GM12878 (cell line): ENCODE measurements at regions not wholly inside any gene's neighbourhood (a gene's known extent, or its start where the extent isn't known, plus 50 kb on each side); places are given as distances from the start of the nearest gene placed in this dataset.

Experiments used
- ATAC-seq: fragments of 200-7000 bp; cut with Tn5 transposase; 3 replicates; pipeline ENCODE4 v1.9.1; 2020; ENCODE audit warnings: mild to moderate bottlenecking, moderate library complexity
- BruUV-seq: library from RNA; stranded (reverse); fragments of 400-500 nt; replicated peaks from 2 replicates; lab custom pipeline; 2021; lab: Mats Ljungman, UMichigan
- CTCF ChIA-PET: fragments of 300-600 bp; sonication (Branson Sonifier 250); formaldehyde crosslinking; extraction: SDS; loops from one replicate; lab custom pipeline; 2021; ENCODE audit warnings: inconsistent platforms; lab: Yijun Ruan, JAX
- POLR2A ChIA-PET: fragments of 350-600 bp; formaldehyde crosslinking; extraction: SDS; loops from one replicate; lab custom pipeline; 2021; ENCODE audit warnings: inconsistent platforms; lab: Charles Lee
- RAD21 ChIA-PET: fragments of 300-600 bp; sonication (Branson Sonifier 250); formaldehyde crosslinking; loops from one replicate; lab custom pipeline; 2023; ENCODE audit warnings: antibody characterized with exemption; ENCODE audit not compliant: unreplicated experiment; lab: Charles Lee
- SMC1A ChIA-PET: fragments of 300-600 bp; sonication (Branson Sonifier 250); formaldehyde crosslinking; loops from one replicate; lab custom pipeline; 2023; ENCODE audit not compliant: unreplicated experiment, uncharacterized antibody; lab: Charles Lee
- DNase-seq: peaks from one replicate; pipeline ENCODE4 v3.0.0-alpha.2; 2011; ENCODE audit warnings: low read depth, low spot score
- FAIRE-seq: peaks from 3 replicates; lab custom pipeline; 2011; peaks lifted over from hg19 to GRCh38; lab: Jason Lieb, UNC
- H2AFZ ChIP-seq: 2 replicates; pipeline ENCODE4 v1.6.0; 2011; ENCODE audit warnings: low read depth, low read length, control low read depth; ENCODE audit not compliant: control insufficient read depth
- H3K27ac ChIP-seq: 2 replicates; pipeline ENCODE4 v1.5.1; 2011; ENCODE audit warnings: control low read depth; ENCODE audit not compliant: control insufficient read depth, insufficient read depth
- H3K27me3 ChIP-seq, 2 experiments: replicated peaks in 1 of 2; 2 replicates each; pipeline versions ENCODE4 v1.6.0 to v1.6.1; 2011; ENCODE audit warnings: low read length in 1 of 2; ENCODE audit not compliant: control insufficient read depth in 2 of 2, insufficient read depth in 2 of 2
- H3K36me3 ChIP-seq, 2 experiments: 2 replicates each; pipeline ENCODE4 v1.5.1; 2011; ENCODE audit warnings: low read length in 1 of 2; ENCODE audit not compliant: control insufficient read depth in 2 of 2, insufficient read depth in 2 of 2
- H3K4me1 ChIP-seq: 2 replicates; pipeline ENCODE4 v1.6.1; 2011; ENCODE audit warnings: mild to moderate bottlenecking, low read length, moderate library complexity, mixed read lengths; ENCODE audit not compliant: control insufficient read depth, insufficient read depth
- H3K4me2 ChIP-seq: 2 replicates; pipeline ENCODE4 v1.6.0; 2011; ENCODE audit warnings: control low read depth; ENCODE audit not compliant: control insufficient read depth, insufficient read depth
- H3K4me3 ChIP-seq: fragments of 200-600 bp; sonication (generic); 2 replicates; pipeline ENCODE4 v1.5.1; 2016
- H3K79me2 ChIP-seq: 2 replicates; pipeline ENCODE4 v1.6.0; 2011; ENCODE audit warnings: low read length; ENCODE audit not compliant: control insufficient read depth, insufficient read depth
- H3K9ac ChIP-seq: 2 replicates; pipeline ENCODE4 v1.8.0; 2011; ENCODE audit warnings: low read length, control low read depth, mixed read lengths; ENCODE audit not compliant: control insufficient read depth, insufficient read depth
- H3K9me3 ChIP-seq: replicated peaks from 3 replicates; pipeline ENCODE4 v1.5.1; 2011; ENCODE audit warnings: mild to moderate bottlenecking, low read length; ENCODE audit not compliant: control insufficient read depth, insufficient read depth
- H4K20me1 ChIP-seq: 2 replicates; pipeline ENCODE4 v1.6.0; 2011; ENCODE audit not compliant: control insufficient read depth, insufficient read depth
- CHD1 ChIP-seq: IDR thresholded peaks from 2 replicates; pipeline ENCODE4 v1.6.1; 2012; ENCODE audit warnings: low read depth, low read length, improper control_type of control experiment
- CREM ChIP-seq: IDR thresholded peaks from 2 replicates; pipeline ENCODE4 v1.6.1; 2014; ENCODE audit warnings: antibody characterized with exemption, low read depth
- RELB ChIP-seq: fragments of 450-650 bp; IDR thresholded peaks from 2 replicates; pipeline ENCODE4 v1.6.1; 2017; ENCODE audit warnings: low read depth, mild to moderate bottlenecking, moderate library complexity
- SUZ12 ChIP-seq: fragments of 200-600 bp; sonication (generic); IDR thresholded peaks from one replicate; pipeline ENCODE4 v1.6.1; 2018; ENCODE audit warnings: antibody characterized with exemption, mild to moderate bottlenecking; ENCODE audit not compliant: unreplicated experiment
- WGBS: methylation state at CpG from one replicate; pipeline ENCODE4 v1.1.6; 2016; ENCODE audit warnings: low lambda C conversion rate; ENCODE audit not compliant: insufficient replicate concordance, insufficient coverage; ENCODE audit errors: missing lambda C conversion rate; 5-methylcytosine and 5-hydroxymethylcytosine counted together
- in situ Hi-C: fragments of 300-500 bp; cut with MboI; formaldehyde crosslinking; loops from 9 replicates; pipeline ENCODE4 v1.14.3; 2018; ENCODE audit warnings: mixed read lengths
- intact Hi-C: fragments of 100-400 bp; cut with micrococcal nuclease; formaldehyde crosslinking; loops from one replicate; pipeline ENCODE4 v1.14.2; 2022; ENCODE audit not compliant: unreplicated experiment
- TF ChIP-seq, protein P1 (sequence below): fragments of 450-650 bp; IDR thresholded peaks from 2 replicates; pipeline ENCODE4 v1.6.1; 2014; ENCODE audit warnings: mild to moderate bottlenecking
- TF ChIP-seq, protein P2 (sequence below): fragments of 450-650 bp; IDR thresholded peaks from 2 replicates; pipeline ENCODE4 v1.6.1; 2017; ENCODE audit warnings: mild to moderate bottlenecking, moderate library complexity
- TF ChIP-seq, protein P3 (sequence below): fragments of 450-650 bp; IDR thresholded peaks from 2 replicates; pipeline ENCODE4 v1.6.1; 2017; ENCODE audit warnings: borderline replicate concordance

GRCh38 chr12:71303199-71303598 lies 136.4 kb upstream of the LGR5 start (continued):
- TF ChIP-seq RELB: no peak
- TF ChIP-seq, all 136 proteins: peak for 0

- DNase-seq (no peak), ATAC-seq (no peak), FAIRE-seq (no peak)
- intact Hi-C loops: no loop called here
- no peaks in the 10 kb centered on the region for H4K20me1 ChIP-seq
- H3K9me3 ChIP-seq: no peaks in the 10 kb centered on the region
- SMC1A ChIA-PET: no interaction called here
- H3K27ac ChIP-seq: no peak overlapping the region
- TF ChIP-seq, protein P1, sequence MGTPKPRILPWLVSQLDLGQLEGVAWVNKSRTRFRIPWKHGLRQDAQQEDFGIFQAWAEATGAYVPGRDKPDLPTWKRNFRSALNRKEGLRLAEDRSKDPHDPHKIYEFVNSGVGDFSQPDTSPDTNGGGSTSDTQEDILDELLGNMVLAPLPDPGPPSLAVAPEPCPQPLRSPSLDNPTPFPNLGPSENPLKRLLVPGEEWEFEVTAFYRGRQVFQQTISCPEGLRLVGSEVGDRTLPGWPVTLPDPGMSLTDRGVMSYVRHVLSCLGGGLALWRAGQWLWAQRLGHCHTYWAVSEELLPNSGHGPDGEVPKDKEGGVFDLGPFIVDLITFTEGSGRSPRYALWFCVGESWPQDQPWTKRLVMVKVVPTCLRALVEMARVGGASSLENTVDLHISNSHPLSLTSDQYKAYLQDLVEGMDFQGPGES: no peak
- TF ChIP-seq SUZ12 (no peak), CREM (no peak), CHD1 (no peak)
- TF ChIP-seq, protein P2, sequence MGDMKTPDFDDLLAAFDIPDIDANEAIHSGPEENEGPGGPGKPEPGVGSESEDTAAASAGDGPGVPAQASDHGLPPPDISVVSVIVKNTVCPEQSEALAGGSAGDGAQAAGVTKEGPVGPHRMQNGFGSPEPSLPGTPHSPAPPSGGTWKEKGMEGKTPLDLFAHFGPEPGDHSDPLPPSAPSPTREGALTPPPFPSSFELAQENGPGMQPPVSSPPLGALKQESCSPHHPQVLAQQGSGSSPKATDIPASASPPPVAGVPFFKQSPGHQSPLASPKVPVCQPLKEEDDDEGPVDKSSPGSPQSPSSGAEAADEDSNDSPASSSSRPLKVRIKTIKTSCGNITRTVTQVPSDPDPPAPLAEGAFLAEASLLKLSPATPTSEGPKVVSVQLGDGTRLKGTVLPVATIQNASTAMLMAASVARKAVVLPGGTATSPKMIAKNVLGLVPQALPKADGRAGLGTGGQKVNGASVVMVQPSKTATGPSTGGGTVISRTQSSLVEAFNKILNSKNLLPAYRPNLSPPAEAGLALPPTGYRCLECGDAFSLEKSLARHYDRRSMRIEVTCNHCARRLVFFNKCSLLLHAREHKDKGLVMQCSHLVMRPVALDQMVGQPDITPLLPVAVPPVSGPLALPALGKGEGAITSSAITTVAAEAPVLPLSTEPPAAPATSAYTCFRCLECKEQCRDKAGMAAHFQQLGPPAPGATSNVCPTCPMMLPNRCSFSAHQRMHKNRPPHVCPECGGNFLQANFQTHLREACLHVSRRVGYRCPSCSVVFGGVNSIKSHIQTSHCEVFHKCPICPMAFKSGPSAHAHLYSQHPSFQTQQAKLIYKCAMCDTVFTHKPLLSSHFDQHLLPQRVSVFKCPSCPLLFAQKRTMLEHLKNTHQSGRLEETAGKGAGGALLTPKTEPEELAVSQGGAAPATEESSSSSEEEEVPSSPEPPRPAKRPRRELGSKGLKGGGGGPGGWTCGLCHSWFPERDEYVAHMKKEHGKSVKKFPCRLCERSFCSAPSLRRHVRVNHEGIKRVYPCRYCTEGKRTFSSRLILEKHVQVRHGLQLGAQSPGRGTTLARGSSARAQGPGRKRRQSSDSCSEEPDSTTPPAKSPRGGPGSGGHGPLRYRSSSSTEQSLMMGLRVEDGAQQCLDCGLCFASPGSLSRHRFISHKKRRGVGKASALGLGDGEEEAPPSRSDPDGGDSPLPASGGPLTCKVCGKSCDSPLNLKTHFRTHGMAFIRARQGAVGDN: no peak
- TF ChIP-seq, protein P3, sequence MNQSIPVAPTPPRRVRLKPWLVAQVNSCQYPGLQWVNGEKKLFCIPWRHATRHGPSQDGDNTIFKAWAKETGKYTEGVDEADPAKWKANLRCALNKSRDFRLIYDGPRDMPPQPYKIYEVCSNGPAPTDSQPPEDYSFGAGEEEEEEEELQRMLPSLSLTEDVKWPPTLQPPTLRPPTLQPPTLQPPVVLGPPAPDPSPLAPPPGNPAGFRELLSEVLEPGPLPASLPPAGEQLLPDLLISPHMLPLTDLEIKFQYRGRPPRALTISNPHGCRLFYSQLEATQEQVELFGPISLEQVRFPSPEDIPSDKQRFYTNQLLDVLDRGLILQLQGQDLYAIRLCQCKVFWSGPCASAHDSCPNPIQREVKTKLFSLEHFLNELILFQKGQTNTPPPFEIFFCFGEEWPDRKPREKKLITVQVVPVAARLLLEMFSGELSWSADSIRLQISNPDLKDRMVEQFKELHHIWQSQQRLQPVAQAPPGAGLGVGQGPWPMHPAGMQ: no peak
- no peaks in the 10 kb centered on the region for H3K36me3 ChIP-seq
- POLR2A ChIA-PET: no interaction called here
- no peaks in the 10 kb centered on the region for H3K79me2 ChIP-seq
- no peaks in the 10 kb centered on the region for H3K4me1 ChIP-seq
- no peak overlapping the region for H3K4me2 ChIP-seq
- RAD21 ChIA-PET: no interaction called here
- H3K9ac ChIP-seq: no peak overlapping the region
- H3K27me3 ChIP-seq: no peaks in the 10 kb centered on the region
- H2AFZ ChIP-seq: no peak overlapping the region
- CTCF ChIA-PET: no interaction called here
- in situ Hi-C loops: no loop called here
- no TSS peak for BruUV-seq
- 42% methylated on average over 4 of the region's 4 CpGs for WGBS
- H3K4me3 ChIP-seq: no peak overlapping the region
Measured at GRCh38 chr12:71300772-71301675, 138.6 kb upstream of the LGR5 start.
